Ovary (tissue), 3 donors: ENCODE measurements at regions not wholly inside any gene's neighbourhood (a gene's known extent, or its start where the extent isn't known, plus 50 kb on each side); places are given as distances from the start of the nearest gene placed in this dataset.

Experiments used
- POLR2A ChIP-seq: fragments of 450-650 bp; IDR thresholded peaks from one replicate; pipeline ENCODE4 v1.6.1; 2017; ENCODE audit warnings: antibody characterized with exemption, mild to moderate bottlenecking, moderate library complexity
- TF ChIP-seq, protein P1 (sequence below), 3 donors: fragments of 450-650 bp in 2 of 3; fragments of 200-600 bp in 1 of 3; IDR thresholded peaks; one replicate each; pipeline versions ENCODE4 v1.5.1 to v1.8.0; 2016 to 2022; ENCODE audit warnings: antibody characterized with exemption in 3 of 3, mild to moderate bottlenecking in 1 of 3
- donor health status: DM: no; HTN: no; CAD: no.

DNA sequence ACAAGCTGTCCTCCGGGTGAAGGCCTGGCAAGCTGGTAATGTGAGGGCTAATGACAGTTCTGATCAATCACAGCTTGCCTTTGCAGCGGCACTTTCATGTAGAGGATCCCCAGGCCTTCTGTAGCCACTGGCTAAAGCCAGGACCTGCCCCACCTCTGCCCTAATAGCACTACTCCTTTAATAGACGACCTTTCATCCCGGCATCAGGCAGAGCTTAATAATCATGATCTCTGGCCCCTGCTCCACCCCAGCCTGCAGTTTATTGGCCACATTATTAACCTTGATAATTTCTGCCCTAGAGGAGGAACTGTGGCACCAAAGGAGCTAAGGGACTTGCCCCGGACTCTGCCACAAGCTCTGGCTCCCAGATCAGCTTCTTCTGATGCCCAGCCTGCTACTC, 142.3 kb upstream of the TBX3 start:
- TF ChIP-seq, protein P1, sequence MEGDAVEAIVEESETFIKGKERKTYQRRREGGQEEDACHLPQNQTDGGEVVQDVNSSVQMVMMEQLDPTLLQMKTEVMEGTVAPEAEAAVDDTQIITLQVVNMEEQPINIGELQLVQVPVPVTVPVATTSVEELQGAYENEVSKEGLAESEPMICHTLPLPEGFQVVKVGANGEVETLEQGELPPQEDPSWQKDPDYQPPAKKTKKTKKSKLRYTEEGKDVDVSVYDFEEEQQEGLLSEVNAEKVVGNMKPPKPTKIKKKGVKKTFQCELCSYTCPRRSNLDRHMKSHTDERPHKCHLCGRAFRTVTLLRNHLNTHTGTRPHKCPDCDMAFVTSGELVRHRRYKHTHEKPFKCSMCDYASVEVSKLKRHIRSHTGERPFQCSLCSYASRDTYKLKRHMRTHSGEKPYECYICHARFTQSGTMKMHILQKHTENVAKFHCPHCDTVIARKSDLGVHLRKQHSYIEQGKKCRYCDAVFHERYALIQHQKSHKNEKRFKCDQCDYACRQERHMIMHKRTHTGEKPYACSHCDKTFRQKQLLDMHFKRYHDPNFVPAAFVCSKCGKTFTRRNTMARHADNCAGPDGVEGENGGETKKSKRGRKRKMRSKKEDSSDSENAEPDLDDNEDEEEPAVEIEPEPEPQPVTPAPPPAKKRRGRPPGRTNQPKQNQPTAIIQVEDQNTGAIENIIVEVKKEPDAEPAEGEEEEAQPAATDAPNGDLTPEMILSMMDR (IDR thresholded peaks at IDR 0.05) = no peak
- TF ChIP-seq POLR2A = no peak
